Liver (tissue), 8 donors: ENCODE measurements at regions not wholly inside any gene's neighbourhood (a gene's known extent, or its start where the extent isn't known, plus 50 kb on each side); places are given as distances from the start of the nearest gene placed in this dataset.

Source experiments
- DNase-seq: peaks from one replicate; pipeline ENCODE4 v3.0.0-alpha.2; 2017; ENCODE audit warnings: low spot score
- H3K27ac ChIP-seq, 2 donors: one replicate each; pipeline ENCODE4 v1.7.0; 2013; ENCODE audit warnings: inconsistent platforms in 2 of 2, low read length in 2 of 2, control low read depth in 1 of 2, low read depth in 1 of 2, mild to moderate bottlenecking in 1 of 2
- H3K27me3 ChIP-seq, 4 donors: one replicate each; pipeline versions ENCODE4 v1.6.1 to v1.7.0; 2013; ENCODE audit warnings: low read length in 3 of 4, inconsistent platforms in 1 of 4, mild to moderate bottlenecking in 1 of 4, moderate library complexity in 1 of 4; ENCODE audit not compliant: control insufficient read depth in 4 of 4, insufficient read depth in 4 of 4
- H3K36me3 ChIP-seq, 4 donors: one replicate each; pipeline versions ENCODE4 v1.6.1 to v1.7.0; 2013; ENCODE audit warnings: low read length in 3 of 4, mild to moderate bottlenecking in 3 of 4, low read depth in 1 of 4, moderate library complexity in 1 of 4; ENCODE audit not compliant: control insufficient read depth in 4 of 4, insufficient read depth in 3 of 4
- H3K4me1 ChIP-seq, 4 donors: one replicate each; pipeline versions ENCODE4 v1.6.1 to v1.7.0; 2013; ENCODE audit warnings: low read length in 3 of 4, mild to moderate bottlenecking in 3 of 4, moderate library complexity in 1 of 4; ENCODE audit not compliant: control insufficient read depth in 4 of 4, insufficient read depth in 4 of 4
- H3K4me3 ChIP-seq, 3 donors: one replicate each; pipeline versions ENCODE4 v1.6.1 to v1.7.0; 2013; ENCODE audit warnings: low read length in 3 of 3, control low read depth in 1 of 3, low read depth in 1 of 3, mild to moderate bottlenecking in 1 of 3
- H3K9ac ChIP-seq, 2 donors: one replicate each; pipeline ENCODE4 v1.7.0; 2013; ENCODE audit warnings: low read length in 2 of 2, mild to moderate bottlenecking in 2 of 2, moderate library complexity in 2 of 2, control low read depth in 1 of 2, low read depth in 1 of 2
- H3K9me3 ChIP-seq, 4 donors: one replicate each; pipeline versions ENCODE4 v1.6.1 to v1.7.0; 2013; ENCODE audit warnings: low read length in 3 of 4; ENCODE audit not compliant: control insufficient read depth in 4 of 4
- ATF3 ChIP-seq: IDR thresholded peaks from 2 replicates; pipeline ENCODE4 v1.6.1; 2016; ENCODE audit warnings: antibody characterized with exemption
- CTCF ChIP-seq: fragments of 150-350 bp; IDR thresholded peaks from 2 replicates; pipeline ENCODE4 v1.5.1; 2017; ENCODE audit warnings: improper control_type of control experiment, low read depth, low read length; ENCODE audit not compliant: missing input control
- EGR1 ChIP-seq, 2 donors: IDR thresholded peaks; 2 replicates each; pipeline ENCODE4 v1.6.1; 2016 to 2018; ENCODE audit warnings: antibody characterized with exemption in 2 of 2, low read depth in 2 of 2
- FOXA1 ChIP-seq: IDR thresholded peaks from 2 replicates; pipeline ENCODE4 v1.6.1; 2016; ENCODE audit warnings: antibody characterized with exemption
- FOXA2 ChIP-seq: IDR thresholded peaks from 2 replicates; pipeline ENCODE4 v1.6.1; 2016; ENCODE audit warnings: antibody characterized with exemption
- GABPA ChIP-seq, 2 donors: IDR thresholded peaks in 1 of 2; conservative IDR thresholded peaks in 1 of 2; 2 replicates each; pipeline ENCODE4 v1.6.1; 2016; ENCODE audit warnings: antibody characterized with exemption in 2 of 2, mild to moderate bottlenecking in 1 of 2, moderate library complexity in 1 of 2
- HNF4A ChIP-seq, 2 donors: conservative IDR thresholded peaks; 2 replicates each; pipeline ENCODE4 v1.6.1; 2016; ENCODE audit warnings: antibody characterized with exemption in 2 of 2, mild to moderate bottlenecking in 2 of 2
- HNF4G ChIP-seq: IDR thresholded peaks from 2 replicates; pipeline ENCODE4 v1.6.1; 2016; ENCODE audit warnings: antibody characterized with exemption
- JUND ChIP-seq, 2 donors: IDR thresholded peaks; 2 replicates each; pipeline ENCODE4 v1.6.1; 2016; ENCODE audit warnings: antibody characterized with exemption in 2 of 2
- MAX ChIP-seq: IDR thresholded peaks from 2 replicates; pipeline ENCODE4 v1.6.1; 2016; ENCODE audit warnings: antibody characterized with exemption
- NR2F2 ChIP-seq: IDR thresholded peaks from 2 replicates; pipeline ENCODE4 v1.6.1; 2016; ENCODE audit warnings: antibody characterized with exemption
- REST ChIP-seq: IDR thresholded peaks from 2 replicates; pipeline ENCODE4 v1.6.1; 2016; ENCODE audit warnings: antibody characterized with exemption, mild to moderate bottlenecking
- RXRA ChIP-seq, 2 donors: IDR thresholded peaks; 2 replicates each; pipeline ENCODE4 v1.6.1; 2017 to 2018; ENCODE audit warnings: antibody characterized with exemption in 2 of 2, mild to moderate bottlenecking in 1 of 2
- SP1 ChIP-seq: IDR thresholded peaks from 2 replicates; pipeline ENCODE4 v1.6.1; 2018; ENCODE audit warnings: antibody characterized with exemption, mild to moderate bottlenecking
- YY1 ChIP-seq: IDR thresholded peaks from 2 replicates; pipeline ENCODE4 v1.6.1; 2016; ENCODE audit warnings: antibody characterized with exemption, mild to moderate bottlenecking
- ZBTB33 ChIP-seq: IDR thresholded peaks from 2 replicates; pipeline ENCODE4 v1.6.1; 2016; ENCODE audit warnings: antibody characterized with exemption
- WGBS: extraction: QIAGEN DNeasy Blood & Tissue Kit; methylation state at CpG from one replicate; pipeline ENCODE4 v1.1.7; 2013; 5-methylcytosine and 5-hydroxymethylcytosine counted together
- donor health status: healthy.
- donor health status: healthy.
- donor health status: healthy.
- donor health status: healthy.
- donor health status: healthy.

GRCh38 chr5:136642976-136643375 is 277.6 kb upstream of the TRPC7 start (continued):
- no peak for TF ChIP-seq YY1
- TF ChIP-seq MAX: no peak
- TF ChIP-seq FOXA1: no peak
- no peak for TF ChIP-seq SP1

GRCh38 chr5:136639616-136640015 is 274.3 kb upstream of the TRPC7 start:
- 90% methylated on average over 3 of the region's 3 CpGs for WGBS
- no peak for DNase-seq
- Histone ChIP-seq H3K4me1 (no peaks in the 10 kb centered on the region), H3K27ac (no peak overlapping the region), H3K4me3 (no peak overlapping the region), H3K9me3 (no peaks in the 10 kb centered on the region), H3K9ac (no peak overlapping the region), H3K36me3 (no peaks in the 10 kb centered on the region), H3K27me3 (peaks cover 0 to 3% (median 0%) of the 10 kb centered on the region in 4 donors)
- TF ChIP-seq HNF4G (no peak), JUND (IDR thresholded peaks at IDR 0.05) (no peak), ATF3 (no peak), ZBTB33 (no peak), RXRA (IDR thresholded peaks at IDR 0.05) (no peak), CTCF (no peak), FOXA1 (no peak), FOXA2 (no peak), EGR1 (IDR thresholded peaks at IDR 0.05; ENCODE audit: low read depth in 2 of 2) (no peak), REST (no peak), HNF4A (conservative IDR thresholded peaks at IDR 0.05) (no peak), GABPA (IDR thresholded peaks at IDR 0.05 in 1 of 2, conservative IDR thresholded peaks at IDR 0.05 in 1 of 2) (no peak), NR2F2 (no peak)
